HG03558 (cell line): ENCODE measurements at regions not wholly inside any gene's neighbourhood (a gene's known extent, or its start where the extent isn't known, plus 50 kb on each side); places are given as distances from the start of the nearest gene placed in this dataset.

Experiments used
- ATAC-seq: cut with Tn5 transposase; IDR thresholded peaks from one replicate; pipeline ENCODE4 v1.9.1; 2021; ENCODE audit warnings: moderate number of reproducible peaks; ENCODE audit not compliant: unreplicated experiment; ENCODE audit errors: extremely low read depth

GRCh38 chr12:77630790-77631445 lies 199.8 kb upstream of the NAV3 start:
- ATAC-seq = no peak

- no peak for ATAC-seq
Observed at GRCh38 chr12:77630344-77630743, 200.3 kb upstream of the NAV3 start.

- ATAC-seq = no peak
Observed at GRCh38 chr12:77629141-77629540, 201.6 kb upstream of the NAV3 start.

GRCh38 chr12:77625441-77625840 lies 205.3 kb upstream of the NAV3 start:
- no peak for ATAC-seq

GRCh38 chr12:77619425-77619824 lies 211.3 kb upstream of the NAV3 start:
- ATAC-seq = no peak

- ATAC-seq = no peak
Observed at GRCh38 chr12:77617818-77618217, 212.9 kb upstream of the NAV3 start.

- no peak for ATAC-seq
Observed at GRCh38 chr12:77615332-77615731, 215.4 kb upstream of the NAV3 start.

- ATAC-seq = no peak
Observed at GRCh38 chr12:77613411-77613810, 217.3 kb upstream of the NAV3 start.

GRCh38 chr12:77610446-77610845 lies 220.2 kb upstream of the NAV3 start:
- no peak for ATAC-seq

- ATAC-seq = no peak
Observed at GRCh38 chr12:77609016-77609415, 221.7 kb upstream of the NAV3 start.

GRCh38 chr12:77608271-77608824 lies 222.3 kb upstream of the NAV3 start:
- ATAC-seq = no peak

GRCh38 chr12:77606348-77606747 lies 224.3 kb upstream of the NAV3 start:
- ATAC-seq = peak; percentile 39

- no peak for ATAC-seq
Observed at GRCh38 chr12:77603946-77604345, 226.7 kb upstream of the NAV3 start.

- ATAC-seq = no peak
Observed at GRCh38 chr12:77601069-77601468, 229.6 kb upstream of the NAV3 start.

- no peak for ATAC-seq
Observed at GRCh38 chr12:77600468-77600843, 230.2 kb upstream of the NAV3 start.

- peak; percentile 74 for ATAC-seq
Observed at GRCh38 chr12:77599782-77600467, 230.8 kb upstream of the NAV3 start.

- no peak for ATAC-seq
Observed at GRCh38 chr12:77594366-77594765, 236.3 kb upstream of the NAV3 start.

- no peak for ATAC-seq
Observed at GRCh38 chr12:77592836-77593235, 237.9 kb upstream of the NAV3 start.

GRCh38 chr12:77591959-77592743 lies 238.5 kb upstream of the NAV3 start:
- ATAC-seq = no peak

GRCh38 chr12:77590306-77590705 lies 240.4 kb upstream of the NAV3 start:
- no peak for ATAC-seq

GRCh38 chr12:77584860-77585259 lies 245.8 kb upstream of the NAV3 start:
- ATAC-seq = no peak
